ENCODE measurements at regions not wholly inside any gene's neighbourhood (a gene's known extent, or its start where the extent isn't known, plus 50 kb on each side); places are given as distances from the start of the nearest gene placed in this dataset.

DNA sequence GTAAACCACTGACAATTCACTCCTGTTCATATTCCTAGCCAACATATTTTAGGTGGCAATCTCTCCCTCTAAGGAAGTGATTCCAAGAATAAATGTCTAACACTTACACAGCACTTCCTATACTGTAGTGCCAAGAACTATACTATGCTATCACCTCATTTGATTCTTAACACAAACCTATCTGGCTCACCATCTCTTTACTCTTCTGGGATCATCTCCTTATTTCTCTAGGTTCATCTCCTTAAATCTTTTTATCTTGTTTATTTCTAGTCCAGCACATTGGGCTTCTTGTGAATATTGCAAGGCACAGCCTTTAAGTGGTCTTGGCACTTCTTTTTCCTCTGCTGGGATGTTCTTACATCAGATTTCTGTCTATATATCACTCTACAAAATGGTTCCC, 366.3 kb downstream of the SLITRK6 start:
- TF ChIP-seq, protein P1, sequence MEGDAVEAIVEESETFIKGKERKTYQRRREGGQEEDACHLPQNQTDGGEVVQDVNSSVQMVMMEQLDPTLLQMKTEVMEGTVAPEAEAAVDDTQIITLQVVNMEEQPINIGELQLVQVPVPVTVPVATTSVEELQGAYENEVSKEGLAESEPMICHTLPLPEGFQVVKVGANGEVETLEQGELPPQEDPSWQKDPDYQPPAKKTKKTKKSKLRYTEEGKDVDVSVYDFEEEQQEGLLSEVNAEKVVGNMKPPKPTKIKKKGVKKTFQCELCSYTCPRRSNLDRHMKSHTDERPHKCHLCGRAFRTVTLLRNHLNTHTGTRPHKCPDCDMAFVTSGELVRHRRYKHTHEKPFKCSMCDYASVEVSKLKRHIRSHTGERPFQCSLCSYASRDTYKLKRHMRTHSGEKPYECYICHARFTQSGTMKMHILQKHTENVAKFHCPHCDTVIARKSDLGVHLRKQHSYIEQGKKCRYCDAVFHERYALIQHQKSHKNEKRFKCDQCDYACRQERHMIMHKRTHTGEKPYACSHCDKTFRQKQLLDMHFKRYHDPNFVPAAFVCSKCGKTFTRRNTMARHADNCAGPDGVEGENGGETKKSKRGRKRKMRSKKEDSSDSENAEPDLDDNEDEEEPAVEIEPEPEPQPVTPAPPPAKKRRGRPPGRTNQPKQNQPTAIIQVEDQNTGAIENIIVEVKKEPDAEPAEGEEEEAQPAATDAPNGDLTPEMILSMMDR (IDR thresholded peaks at IDR 0.05; ENCODE audit: borderline replicate concordance, extremely low read depth, low read length, poor library complexity, severe bottlenecking): no peak
- TF ChIP-seq EZH2 (IDR thresholded peaks at IDR 0.05; ENCODE audit: borderline replicate concordance, low read depth, low read length, severe bottlenecking): no peak
